Endothelial cell of umbilical vein (primary cell): ENCODE measurements at regions not wholly inside any gene's neighbourhood (a gene's known extent, or its start where the extent isn't known, plus 50 kb on each side); places are given as distances from the start of the nearest gene placed in this dataset.

Source experiments
- BruUV-seq: library from RNA; stranded (reverse); fragments of 400-500 nt; replicated peaks from 2 replicates; lab custom pipeline; 2021; lab: Mats Ljungman, UMichigan
- CTCF ChIA-PET: fragments of 300-600, 350-600 bp; sonication (Branson Sonifier 250); formaldehyde crosslinking; loops from one replicate; lab custom pipeline; 2021; ENCODE audit warnings: antibody characterized with exemption, inconsistent platforms; lab: Charles Lee
- POLR2A ChIA-PET: fragments of 300-600, 350-600 bp; sonication (Branson Sonifier 250); formaldehyde crosslinking; loops from one replicate; lab custom pipeline; 2021; ENCODE audit warnings: antibody characterized with exemption, inconsistent platforms; lab: Charles Lee
- DNase-seq: peaks from one replicate; pipeline ENCODE4 v3.0.0-alpha.2; 2011; ENCODE audit warnings: low read depth, low spot score
- FAIRE-seq: peaks from 2 replicates; lab custom pipeline; 2011; peaks lifted over from hg19 to GRCh38; lab: Jason Lieb, UNC
- H2AFZ ChIP-seq: 2 replicates; pipeline ENCODE4 v1.6.0; 2012; ENCODE audit warnings: low read depth, low read length, control low read depth, inconsistent platforms
- H3K27ac ChIP-seq: 2 replicates; pipeline ENCODE4 v1.5.1; 2011; ENCODE audit warnings: low read depth, mild to moderate bottlenecking, control low read depth, low read length, moderate library complexity; ENCODE audit not compliant: insufficient read depth
- H3K27me3 ChIP-seq, 2 experiments: 2 replicates each; pipeline versions ENCODE4 v1.6.0 to v1.6.1; 2011; ENCODE audit warnings: low read length in 2 of 2, mixed read lengths in 1 of 2; ENCODE audit not compliant: control insufficient read depth in 2 of 2, insufficient read depth in 2 of 2
- H3K36me3 ChIP-seq, 2 experiments: 2 replicates in 1 of 2; 3 replicates in 1 of 2; pipeline ENCODE4 v1.5.1; 2011; ENCODE audit warnings: low read length in 2 of 2, mild to moderate bottlenecking in 1 of 2, moderate library complexity in 1 of 2; ENCODE audit not compliant: control insufficient read depth in 2 of 2, insufficient read depth in 2 of 2; ENCODE audit errors: extremely low read depth in 1 of 2
- H3K4me1 ChIP-seq: 3 replicates; pipeline ENCODE4 v1.5.1; 2011; ENCODE audit warnings: mild to moderate bottlenecking, low read length; ENCODE audit not compliant: control insufficient read depth, insufficient read depth; ENCODE audit errors: extremely low read depth
- H3K4me2 ChIP-seq: 2 replicates; pipeline ENCODE4 v1.6.1; 2011; ENCODE audit warnings: low read length, control low read depth, mixed read lengths; ENCODE audit not compliant: insufficient read depth
- H3K4me3 ChIP-seq, 3 experiments: fragments of 200-600 bp in 1 of 3; sonication (generic), shearing (Covaris generic) in 1 of 3; replicated peaks in 1 of 3; 2 replicates each; pipeline ENCODE4 v1.5.1; 2011 to 2016; ENCODE audit warnings: control low read depth in 3 of 3, low read length in 3 of 3, mild to moderate bottlenecking in 2 of 3, inconsistent platforms in 1 of 3, low read depth in 1 of 3, moderate library complexity in 1 of 3; ENCODE audit not compliant: insufficient read depth in 1 of 3
- H3K79me2 ChIP-seq: 2 replicates; pipeline ENCODE4 v1.6.0; 2012; ENCODE audit warnings: low read length, inconsistent platforms; ENCODE audit not compliant: control insufficient read depth, insufficient read depth
- H3K9ac ChIP-seq: replicated peaks from 2 replicates; pipeline ENCODE3; 2011; ENCODE audit warnings: low read length, control low read depth; ENCODE audit not compliant: insufficient read depth; ENCODE audit errors: extremely low read depth
- H3K9me1 ChIP-seq: replicated peaks from 3 replicates; pipeline ENCODE4 v1.6.0; 2011; ENCODE audit warnings: mild to moderate bottlenecking, low read length; ENCODE audit not compliant: control insufficient read depth, insufficient read depth; ENCODE audit errors: extremely low read depth
- H3K9me3 ChIP-seq: replicated peaks from 2 replicates; pipeline ENCODE4 v1.5.1; 2012; ENCODE audit warnings: low read length, inconsistent platforms; ENCODE audit not compliant: control insufficient read depth, insufficient read depth
- H4K20me1 ChIP-seq: replicated peaks from 2 replicates; pipeline ENCODE3; 2011; ENCODE audit warnings: mild to moderate bottlenecking, low read length; ENCODE audit not compliant: control insufficient read depth, insufficient read depth; ENCODE audit errors: extremely low read depth
- EZH2 ChIP-seq: IDR thresholded peaks from 2 replicates; pipeline ENCODE4 v1.6.1; 2012; ENCODE audit warnings: borderline replicate concordance, low read depth, mild to moderate bottlenecking, moderate library complexity, low read length, inconsistent platforms; ENCODE audit not compliant: severe bottlenecking
- FOS ChIP-seq: IDR thresholded peaks from 2 replicates; pipeline ENCODE4 v1.6.1; 2011; ENCODE audit warnings: mild to moderate bottlenecking, low read length, moderate library complexity, borderline replicate concordance; ENCODE audit not compliant: insufficient read depth
- GATA2 ChIP-seq: IDR thresholded peaks from 2 replicates; pipeline ENCODE4 v1.7.0; 2011; ENCODE audit warnings: low read depth, mild to moderate bottlenecking, moderate library complexity, mixed read lengths, low read length; ENCODE audit not compliant: insufficient read length, insufficient read depth
- JUN ChIP-seq: IDR thresholded peaks from 2 replicates; pipeline ENCODE4 v1.6.1; 2011; ENCODE audit warnings: borderline replicate concordance, low read depth; ENCODE audit not compliant: insufficient read length, insufficient read depth
- MYC ChIP-seq: IDR thresholded peaks from one replicate; pipeline ENCODE4 v1.6.1; 2011; ENCODE audit warnings: mild to moderate bottlenecking, low read depth, low read length
- POLR2A ChIP-seq: IDR thresholded peaks from 2 replicates; pipeline ENCODE4 v1.6.1; 2012; ENCODE audit warnings: low read depth, mild to moderate bottlenecking, control low read depth, low read length
- POLR2AphosphoS5 ChIP-seq: IDR thresholded peaks from 2 replicates; pipeline ENCODE4 v1.6.1; 2012; ENCODE audit warnings: low read depth, mild to moderate bottlenecking, control low read depth, low read length, moderate library complexity; ENCODE audit not compliant: insufficient read depth
- dilution Hi-C: fragments of 300-500 bp; cut with MboI; formaldehyde crosslinking; loops from one replicate; pipeline ENCODE4 v1.15.0; 2019; ENCODE audit warnings: low sequenced_read_pairs; ENCODE audit not compliant: extremely low pct_ligation_motif_present
- intact Hi-C: fragments of 100-400 bp; cut with micrococcal nuclease; formaldehyde crosslinking; loops from one replicate; pipeline ENCODE4 v1.10.0; 2022
- TF ChIP-seq, protein P1 (sequence below): IDR thresholded peaks from 2 replicates; pipeline ENCODE4 v1.6.1; 2011; ENCODE audit not compliant: insufficient read depth, insufficient read length
- TF ChIP-seq, protein P2 (sequence below), 2 donors: IDR thresholded peaks; 1 replicate in 1 of 2; 2 replicates in 1 of 2; pipeline ENCODE4 v1.5.1; 2011; ENCODE audit warnings: low read length in 2 of 2, mild to moderate bottlenecking in 2 of 2, moderate library complexity in 2 of 2, control low read depth in 1 of 2, inconsistent platforms in 1 of 2, low read depth in 1 of 2; ENCODE audit not compliant: insufficient read depth in 1 of 2; ENCODE audit errors: extremely low read depth in 1 of 2

DNA sequence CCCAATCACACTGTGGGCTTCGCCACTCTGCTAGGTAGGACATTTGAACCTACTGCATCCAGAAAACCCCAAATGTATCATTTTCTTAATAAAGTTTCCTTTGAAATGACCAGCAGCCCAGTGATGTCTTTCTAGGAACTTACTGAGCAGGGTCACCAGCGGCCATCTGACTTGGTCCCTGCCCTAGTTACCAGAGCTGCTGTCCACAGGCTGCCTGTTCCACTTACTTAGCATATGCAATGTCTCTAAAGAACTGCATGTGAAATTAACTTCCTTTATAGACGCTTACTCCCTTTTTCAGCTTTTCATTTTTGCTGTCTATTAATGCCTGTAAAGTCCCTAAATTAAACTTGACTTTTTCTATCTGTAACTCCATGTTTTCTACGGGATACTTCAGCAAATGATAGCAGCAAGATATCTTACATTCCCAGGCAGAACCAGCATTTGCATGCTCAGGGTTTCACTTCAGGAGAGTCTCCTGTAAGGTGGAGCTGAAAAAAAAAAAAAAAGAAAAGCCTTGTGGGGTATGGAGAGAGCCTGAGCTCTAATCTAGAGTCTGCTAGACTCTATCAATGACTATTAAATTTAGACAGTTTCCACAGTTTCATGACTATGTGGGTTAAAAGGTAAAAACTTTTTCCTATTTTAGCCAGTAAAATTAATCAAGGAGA is 125.0 kb downstream of the FAT3 start:
- Histone ChIP-seq H3K4me1 (no peaks in the 10 kb centered on the region), H3K9me3 (peaks cover 3% of the 10 kb centered on the region), H3K27ac (no peak overlapping the region), H3K9me1 (no peaks in the 10 kb centered on the region), H3K4me3 (no peak overlapping the region), H3K27me3 (no peaks in the 10 kb centered on the region), H3K9ac (no peak overlapping the region), H4K20me1 (no peaks in the 10 kb centered on the region), H3K4me2 (no peak overlapping the region), H3K79me2 (no peaks in the 10 kb centered on the region), H2AFZ (no peak overlapping the region), H3K36me3 (no peaks in the 10 kb centered on the region)
- TF ChIP-seq JUN (no peak), EZH2 (no peak), POLR2A (no peak), GATA2 (no peak), POLR2AphosphoS5 (no peak), FOS (no peak), MYC (no peak)
- TF ChIP-seq, protein P1, sequence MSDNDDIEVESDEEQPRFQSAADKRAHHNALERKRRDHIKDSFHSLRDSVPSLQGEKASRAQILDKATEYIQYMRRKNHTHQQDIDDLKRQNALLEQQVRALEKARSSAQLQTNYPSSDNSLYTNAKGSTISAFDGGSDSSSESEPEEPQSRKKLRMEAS, result no peak
- TF ChIP-seq, protein P2, sequence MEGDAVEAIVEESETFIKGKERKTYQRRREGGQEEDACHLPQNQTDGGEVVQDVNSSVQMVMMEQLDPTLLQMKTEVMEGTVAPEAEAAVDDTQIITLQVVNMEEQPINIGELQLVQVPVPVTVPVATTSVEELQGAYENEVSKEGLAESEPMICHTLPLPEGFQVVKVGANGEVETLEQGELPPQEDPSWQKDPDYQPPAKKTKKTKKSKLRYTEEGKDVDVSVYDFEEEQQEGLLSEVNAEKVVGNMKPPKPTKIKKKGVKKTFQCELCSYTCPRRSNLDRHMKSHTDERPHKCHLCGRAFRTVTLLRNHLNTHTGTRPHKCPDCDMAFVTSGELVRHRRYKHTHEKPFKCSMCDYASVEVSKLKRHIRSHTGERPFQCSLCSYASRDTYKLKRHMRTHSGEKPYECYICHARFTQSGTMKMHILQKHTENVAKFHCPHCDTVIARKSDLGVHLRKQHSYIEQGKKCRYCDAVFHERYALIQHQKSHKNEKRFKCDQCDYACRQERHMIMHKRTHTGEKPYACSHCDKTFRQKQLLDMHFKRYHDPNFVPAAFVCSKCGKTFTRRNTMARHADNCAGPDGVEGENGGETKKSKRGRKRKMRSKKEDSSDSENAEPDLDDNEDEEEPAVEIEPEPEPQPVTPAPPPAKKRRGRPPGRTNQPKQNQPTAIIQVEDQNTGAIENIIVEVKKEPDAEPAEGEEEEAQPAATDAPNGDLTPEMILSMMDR (IDR thresholded peaks at IDR 0.05; ENCODE audit: extremely low read depth in 1 of 2, insufficient read depth in 1 of 2, low read depth in 1 of 2, low read length in 2 of 2), result no peak
- FAIRE-seq (no peak), DNase-seq (no peak)
- intact Hi-C loops (no loop called here), dilution Hi-C loops (no loop called here)
- ChIA-PET POLR2A (no interaction called here), CTCF (no interaction called here)
- BruUV-seq, result no TSS peak
